GM12872 (cell line): ENCODE measurements at regions not wholly inside any gene's neighbourhood (a gene's known extent, or its start where the extent isn't known, plus 50 kb on each side); places are given as distances from the start of the nearest gene placed in this dataset.

Source experiments
- CTCF ChIP-seq: IDR thresholded peaks from 3 replicates; pipeline ENCODE4 v1.5.1; 2011; ENCODE audit warnings: low read depth, mild to moderate bottlenecking, low read length, moderate library complexity; ENCODE audit not compliant: insufficient read depth

- no peak for TF ChIP-seq CTCF
Observed at GRCh38 chr1:55554611-55555010, 339.4 kb upstream of the USP24 start.

- TF ChIP-seq CTCF, result no peak
Observed at GRCh38 chr1:55552636-55553035, 337.5 kb upstream of the USP24 start.

GRCh38 chr1:55547405-55547804 lies 332.2 kb upstream of the USP24 start:
- no peak for TF ChIP-seq CTCF

GRCh38 chr1:55546553-55546952 lies 331.4 kb upstream of the USP24 start:
- no peak for TF ChIP-seq CTCF

- TF ChIP-seq CTCF, result no peak
Observed at GRCh38 chr1:55544826-55545225, 329.7 kb upstream of the USP24 start.

GRCh38 chr1:55542901-55543504 lies 327.8 kb upstream of the USP24 start:
- TF ChIP-seq CTCF, result no peak

- no peak for TF ChIP-seq CTCF
Observed at GRCh38 chr1:55541296-55541695, 326.1 kb upstream of the USP24 start.
